ENCODE measurements at regions not wholly inside any gene's neighbourhood (a gene's known extent, or its start where the extent isn't known, plus 50 kb on each side); places are given as distances from the start of the nearest gene placed in this dataset.
A peak's percentile ranks its signal among the peaks of the same experiment; 100 is the strongest.

DNA sequence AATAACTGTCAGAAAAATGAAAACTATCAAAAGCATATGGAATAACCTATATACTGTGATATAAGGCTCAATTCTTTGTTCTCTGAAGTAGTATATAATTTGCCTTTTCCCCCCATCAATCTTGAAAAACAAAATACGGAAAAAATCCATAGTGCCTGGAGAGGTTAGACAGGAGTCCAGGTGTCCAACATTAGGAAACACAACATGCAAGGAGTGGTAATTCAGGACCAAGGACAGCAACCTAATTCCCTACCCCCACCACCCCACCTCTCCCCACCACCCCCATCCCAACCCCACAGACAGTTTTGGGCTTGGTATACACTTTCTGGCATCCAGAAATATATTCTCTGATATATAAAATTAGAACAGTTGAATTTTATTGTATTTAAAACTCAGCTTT, 55.1 kb upstream of the SLC25A26 start:
- DNase-seq = no peak

GRCh38 chr3:66164155-66164554, 56.6 kb upstream of the SLC25A26 start:
- no peak for DNase-seq

DNA sequence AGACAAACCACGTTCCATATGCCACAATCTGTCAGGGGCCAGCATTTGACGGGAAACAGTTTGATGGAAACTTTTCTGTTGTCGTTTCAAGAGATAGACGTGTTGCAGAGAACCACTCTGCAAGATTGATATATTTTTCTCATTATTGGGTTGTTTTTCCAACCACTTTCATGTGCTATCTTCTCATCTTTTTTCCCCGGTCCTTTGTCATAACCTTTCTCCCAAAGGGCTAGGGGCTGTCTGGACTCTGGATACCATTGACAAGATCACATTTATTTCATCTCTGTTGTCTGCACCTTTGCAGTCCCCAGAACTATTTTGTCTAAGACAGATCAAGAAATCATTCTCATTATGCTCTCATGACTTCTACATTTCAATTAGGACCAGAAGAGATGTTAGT, 57.6 kb upstream of the SLC25A26 start:
- DNase-seq = no peak

DNA sequence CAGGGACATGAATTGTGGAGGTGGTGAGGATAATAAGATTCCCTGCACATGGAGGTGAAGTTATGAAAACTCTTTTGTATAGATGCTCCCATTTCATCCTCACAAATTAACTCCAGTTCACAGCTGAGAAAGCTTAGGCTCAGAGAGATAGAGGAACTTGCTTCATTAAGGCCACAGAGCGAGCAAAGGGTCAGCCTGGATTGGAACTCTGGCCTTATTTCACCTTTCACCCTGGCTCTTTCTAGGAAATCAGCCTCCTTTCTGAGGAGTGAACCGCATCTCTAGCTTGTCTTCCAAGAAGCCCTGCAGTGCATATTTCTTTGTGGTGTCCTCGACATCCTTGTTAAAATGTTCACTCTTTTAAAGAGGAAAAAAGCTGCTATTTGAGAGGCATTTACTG, 58.0 kb upstream of the SLC25A26 start:
- DNase-seq = no peak

- no peak for DNase-seq
Measured at GRCh38 chr3:66158933-66159683, 61.7 kb upstream of the SLC25A26 start.

DNA sequence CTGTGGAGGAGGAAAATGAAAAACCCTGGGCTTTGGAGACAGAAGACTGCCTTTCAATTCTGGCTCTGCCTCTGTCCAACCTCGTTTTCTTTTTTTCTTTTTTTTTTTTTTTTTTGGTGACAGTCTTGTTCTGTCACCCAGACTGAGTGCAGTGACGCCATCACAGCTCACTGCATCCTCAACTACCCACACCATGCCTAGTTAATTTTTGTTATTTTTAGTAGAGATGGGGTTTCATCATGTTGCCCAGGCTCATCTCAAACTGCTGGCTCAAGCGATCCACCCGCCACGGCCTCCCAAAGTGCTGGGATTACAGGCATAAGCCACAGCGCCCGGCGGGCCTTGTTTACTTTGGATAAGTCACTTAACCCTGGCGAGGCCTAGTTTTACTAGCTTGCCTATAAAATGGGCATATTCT, 66.3 kb upstream of the SLC25A26 start:
- no peak for DNase-seq

GRCh38 chr3:66153481-66154443, 67.0 kb upstream of the SLC25A26 start:
- DNase-seq = peak; percentile 24 to 63 (median 28)

DNA sequence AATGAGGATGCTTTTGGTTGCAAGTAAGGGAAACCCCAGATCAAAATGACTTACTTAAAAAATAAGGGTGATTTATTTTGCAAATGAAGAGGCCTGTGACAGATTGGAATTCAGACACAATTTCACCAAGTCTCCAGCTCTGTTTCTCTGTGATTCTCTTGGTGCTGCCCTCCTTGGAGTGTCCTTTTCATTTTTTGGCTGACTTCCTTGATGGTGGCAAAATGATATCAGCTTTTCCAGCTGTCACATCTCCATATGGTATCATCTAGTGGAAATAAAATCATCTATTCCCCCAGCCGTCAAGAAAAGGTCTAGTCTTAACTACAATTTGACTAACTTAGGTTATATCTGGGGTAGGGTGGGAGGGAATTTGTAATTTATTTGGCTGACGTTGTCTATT, 68.5 kb upstream of the SLC25A26 start:
- DNase-seq = no peak

GRCh38 chr3:66150977-66151376, 69.8 kb upstream of the SLC25A26 start:
- no peak for DNase-seq

DNA sequence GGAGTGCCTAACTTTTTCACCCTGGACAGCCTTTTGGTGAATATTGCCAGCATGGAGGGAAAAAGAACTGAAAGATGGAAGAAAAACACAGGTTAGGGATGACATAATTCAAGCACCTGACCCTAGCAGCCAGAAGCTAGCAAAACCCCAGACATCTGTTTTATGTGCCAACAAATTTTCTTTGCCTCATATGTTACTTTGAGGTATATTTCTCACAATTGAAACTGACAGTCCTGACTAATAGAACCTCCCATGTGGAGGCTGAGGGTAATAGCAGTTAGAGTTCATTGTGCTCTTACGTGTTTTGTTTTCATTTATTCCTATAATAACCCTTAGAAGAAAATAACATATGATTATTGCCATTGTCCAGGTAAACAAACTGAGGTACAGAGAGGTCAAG, 71.5 kb upstream of the SLC25A26 start:
- DNase-seq = no peak

DNA sequence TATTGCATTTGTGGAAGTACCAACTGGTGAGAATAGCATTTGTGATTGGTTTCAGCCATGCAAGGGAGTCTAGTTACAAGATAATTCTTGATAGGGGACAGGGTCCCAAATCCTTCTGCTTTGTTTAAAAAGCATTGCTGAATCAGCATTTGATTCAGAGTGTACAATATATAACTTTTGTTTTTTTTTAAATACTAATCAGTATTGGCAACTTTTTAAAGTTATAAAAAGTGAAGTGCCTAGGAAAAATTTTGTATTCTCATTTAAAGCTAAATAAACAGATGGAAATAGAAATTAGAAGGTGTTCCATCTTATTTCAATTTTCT, 75.4 kb upstream of the SLC25A26 start:
- no peak for DNase-seq

GRCh38 chr3:66144568-66145407, 76.0 kb upstream of the SLC25A26 start:
- no peak for DNase-seq

DNA sequence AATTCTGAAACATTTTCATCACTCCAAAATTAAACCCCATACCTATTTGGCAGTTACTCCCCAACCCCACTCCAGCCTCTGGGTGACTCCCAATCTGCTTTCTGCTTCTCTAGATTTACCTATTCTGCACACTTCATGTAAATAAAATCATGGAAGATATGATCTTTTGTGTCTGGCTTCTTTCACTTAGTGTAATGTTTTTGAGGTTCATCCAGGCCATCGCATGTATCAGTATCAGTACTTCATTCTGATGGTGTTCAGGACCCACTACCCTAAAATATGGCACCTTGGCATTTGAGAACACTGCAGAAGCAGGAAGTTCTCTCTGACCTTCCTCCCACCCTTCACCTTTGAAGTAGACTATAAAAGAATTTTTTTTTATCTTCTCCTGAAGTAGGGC, 78.7 kb upstream of the SLC25A26 start:
- no peak for DNase-seq

- no peak for DNase-seq
Measured at GRCh38 chr3:66140743-66141372, 79.9 kb upstream of the SLC25A26 start.

GRCh38 chr3:66140106-66140505, 80.7 kb upstream of the SLC25A26 start:
- DNase-seq = no peak

DNA sequence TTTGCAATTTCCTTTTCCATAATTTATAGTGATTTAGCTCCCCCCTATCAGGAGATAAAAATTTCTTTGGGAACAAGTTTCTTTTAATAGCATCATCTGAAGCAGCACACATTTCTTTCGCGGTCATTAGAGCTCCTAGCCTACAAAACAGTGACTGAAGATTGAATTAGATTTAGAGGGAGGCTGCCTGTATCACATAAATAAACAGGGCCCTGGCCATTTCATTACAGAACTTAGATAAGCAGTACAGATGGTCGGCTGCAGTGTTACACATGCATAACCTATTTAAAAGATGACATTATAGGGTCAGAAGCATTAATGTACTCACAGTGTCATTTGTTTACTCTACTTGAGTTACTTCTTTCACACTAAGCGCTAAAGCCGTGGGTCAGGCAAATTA, 81.4 kb upstream of the SLC25A26 start:
- DNase-seq = no peak

DNA sequence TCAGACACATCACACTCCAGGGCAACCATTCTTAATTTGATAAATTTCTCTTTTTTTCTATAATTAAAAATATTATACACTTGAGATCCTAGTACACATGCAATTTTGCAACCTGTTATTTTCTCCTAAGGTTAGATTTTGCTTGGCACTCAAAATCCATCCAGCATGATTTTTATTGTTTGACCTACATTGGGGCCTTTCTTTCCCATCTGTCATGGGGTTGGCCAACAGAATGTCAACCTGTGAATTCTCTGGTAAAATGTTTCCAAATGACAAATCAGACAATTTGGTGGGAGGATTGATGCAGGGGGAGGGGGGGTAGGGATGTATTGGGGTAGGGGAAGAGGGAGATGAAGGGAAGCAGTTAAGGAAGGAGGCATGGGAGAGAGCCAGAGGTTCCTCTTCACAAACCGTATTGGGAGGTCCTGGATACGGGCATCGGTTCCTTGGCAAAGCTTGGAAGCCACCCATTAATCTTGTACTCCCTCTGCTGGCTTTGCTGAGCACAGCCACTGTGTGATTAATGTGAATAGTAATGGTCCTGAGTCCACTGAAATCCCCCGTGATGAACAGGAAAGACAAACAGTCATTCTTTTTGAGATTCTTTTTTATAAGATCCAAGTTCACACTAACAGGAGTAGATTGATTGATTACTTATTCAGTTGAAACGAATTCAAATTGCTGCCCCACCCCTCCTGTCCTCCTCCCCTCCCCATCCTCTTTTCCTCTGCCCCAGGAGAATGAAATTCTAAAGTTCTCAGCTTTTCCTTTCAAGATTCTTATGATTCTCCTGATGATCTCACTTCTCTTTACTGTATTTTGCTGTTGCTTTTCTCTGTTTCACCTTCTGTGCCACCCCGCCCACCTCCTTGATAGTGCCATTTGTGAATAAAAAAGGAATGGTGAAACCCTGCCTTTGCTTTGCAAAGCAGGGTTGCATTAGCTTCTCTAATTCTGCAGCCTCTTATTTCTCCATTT, 82.2 kb upstream of the SLC25A26 start:
- DNase-seq = peak; percentile 38 to 50 (median 49)

GRCh38 chr3:66136597-66136996, 84.2 kb upstream of the SLC25A26 start:
- no peak for DNase-seq

- no peak for DNase-seq
Measured at GRCh38 chr3:66133853-66134445, 86.9 kb upstream of the SLC25A26 start.

Measured in muscle of back (tissue), 3 donors.